NCI-H128 (cell line): ENCODE measurements at regions not wholly inside any gene's neighbourhood (a gene's known extent, or its start where the extent isn't known, plus 50 kb on each side); places are given as distances from the start of the nearest gene placed in this dataset.
"Not testable (repeated sequence)": the region's sequence is repeated elsewhere in the genome, so short reads cannot be mapped to it uniquely, and the experiment has no call there.

Experiments used
- DNase-seq: peaks from one replicate; lab custom pipeline; 2025; ENCODE audit not compliant: unreplicated experiment; lab: John Stamatoyannopoulos, UW

- no peak for DNase-seq
Measured at GRCh38 chr2:186348200-186348599, 137.9 kb upstream of the ZC3H15 start.

- DNase-seq = no peak
Measured at GRCh38 chr2:186349508-186349907, 136.6 kb upstream of the ZC3H15 start.

- DNase-seq = not testable (repeated sequence)
Measured at GRCh38 chr2:186354160-186354559, 131.9 kb upstream of the ZC3H15 start.

DNA sequence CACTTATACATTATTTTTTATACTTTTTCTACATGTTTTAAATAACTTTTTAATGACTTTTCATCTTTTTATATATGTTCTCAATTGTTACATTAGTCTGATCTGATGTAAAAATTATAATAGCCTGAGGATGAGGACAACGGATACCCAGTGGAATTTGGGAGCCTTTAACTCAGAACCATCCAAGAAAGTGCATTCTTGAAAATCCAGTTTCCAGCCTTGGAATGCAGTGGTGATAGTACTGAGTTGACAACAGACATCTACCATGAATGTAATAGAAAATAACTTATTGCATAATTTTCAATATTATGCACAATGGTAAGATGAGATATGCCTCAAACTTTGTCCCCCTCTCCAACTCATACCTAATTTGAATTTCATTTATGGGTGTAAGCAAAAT is 120.7 kb upstream of the ZC3H15 start:
- no peak for DNase-seq

GRCh38 chr2:186379052-186379451 is 107.0 kb upstream of the ZC3H15 start:
- no peak for DNase-seq

GRCh38 chr2:186380805-186381204 is 105.3 kb upstream of the ZC3H15 start:
- no peak for DNase-seq

- DNase-seq = no peak
Measured at GRCh38 chr2:186381573-186381972, 104.5 kb upstream of the ZC3H15 start.

DNA sequence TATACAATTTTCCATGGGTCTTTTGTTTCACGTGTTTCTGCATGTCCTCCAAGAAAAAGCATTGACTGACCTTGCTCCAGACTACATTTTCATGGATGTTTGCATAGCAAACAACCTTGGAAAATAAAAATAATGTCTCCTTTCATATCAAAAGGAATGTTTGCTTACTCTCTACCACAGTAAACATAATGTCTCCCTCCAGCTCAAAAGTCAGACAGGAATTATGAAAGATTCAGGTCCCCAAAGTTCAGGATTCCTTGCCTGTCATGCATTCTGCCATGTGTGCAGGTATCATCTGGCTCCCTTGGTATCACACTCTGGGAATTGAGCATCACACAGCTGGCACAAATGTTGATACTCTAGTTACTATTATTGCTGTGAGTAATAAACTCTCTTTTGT is 103.1 kb upstream of the ZC3H15 start:
- no peak for DNase-seq

GRCh38 chr2:186384226-186384625 is 101.8 kb upstream of the ZC3H15 start:
- no peak for DNase-seq

DNA sequence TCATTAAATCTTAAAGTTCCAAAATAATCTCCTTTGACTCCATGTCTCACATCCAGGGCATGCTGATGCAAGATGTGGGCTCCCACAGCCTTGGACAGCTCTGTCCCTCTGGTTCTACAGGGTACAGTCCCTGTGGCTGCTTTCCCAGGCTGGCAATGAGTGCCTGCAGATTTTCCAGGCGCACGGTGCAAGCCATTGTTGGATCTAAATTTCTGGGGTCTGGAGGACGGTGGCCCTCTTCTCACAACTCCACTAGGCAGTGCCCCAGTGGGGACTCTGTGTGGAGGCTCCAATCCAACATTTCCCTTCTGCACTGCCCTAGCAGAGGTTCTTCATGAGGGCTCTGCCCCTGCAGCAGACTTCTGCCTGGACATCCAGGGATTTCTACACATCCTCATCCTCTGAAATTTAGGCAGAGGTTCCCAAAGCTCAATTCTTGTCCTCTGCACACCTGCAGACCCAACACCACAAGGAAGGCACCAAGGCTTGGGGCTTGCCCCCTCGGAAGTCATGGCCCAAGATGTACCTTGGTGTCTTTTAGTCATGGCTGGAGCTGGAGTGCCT is 100.3 kb upstream of the ZC3H15 start:
- DNase-seq = not testable (repeated sequence)

- DNase-seq = no peak
Measured at GRCh38 chr2:186399082-186399644, 86.9 kb upstream of the ZC3H15 start.

DNA sequence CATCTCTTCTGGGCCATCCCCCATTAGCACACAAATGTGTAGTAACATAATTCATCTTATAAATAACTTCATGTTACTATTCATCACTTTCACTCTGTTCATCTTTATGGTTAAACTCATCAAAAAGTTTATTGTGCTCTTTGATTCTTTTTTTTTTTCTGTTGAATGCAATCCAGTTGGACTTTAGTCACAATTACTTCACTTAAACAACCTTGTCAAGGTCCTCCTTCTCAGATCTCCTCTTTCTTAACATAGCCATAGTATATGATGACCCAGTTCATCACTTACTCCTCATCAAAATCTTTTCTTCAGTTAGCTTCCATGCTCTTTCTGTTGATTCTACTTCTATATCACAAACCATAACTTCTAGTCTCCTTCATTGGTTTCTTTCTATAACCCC is 80.2 kb upstream of the ZC3H15 start:
- DNase-seq = no peak

GRCh38 chr2:186407611-186408010 is 78.4 kb upstream of the ZC3H15 start:
- DNase-seq = no peak

DNA sequence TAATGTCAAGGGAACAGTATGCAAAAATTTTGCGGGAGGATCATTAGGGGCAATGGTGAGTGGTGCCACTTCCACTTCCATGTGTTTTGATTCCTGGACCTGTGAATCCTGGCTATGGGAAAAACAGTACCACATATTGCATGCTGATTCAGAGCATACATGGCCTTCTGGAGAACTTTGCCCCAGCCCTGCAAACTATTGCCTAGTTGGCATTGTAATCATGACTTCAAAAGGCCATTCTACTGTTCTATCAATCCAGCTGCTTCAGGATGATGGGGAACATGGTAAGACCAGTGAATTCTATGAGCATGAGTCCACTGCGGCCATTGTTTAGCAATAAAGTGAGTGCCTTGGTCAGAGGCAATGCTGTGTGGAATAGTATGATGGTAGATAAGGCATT is 75.3 kb upstream of the ZC3H15 start:
- no peak for DNase-seq

GRCh38 chr2:186422226-186422625 is 63.8 kb upstream of the ZC3H15 start:
- DNase-seq = no peak

DNA sequence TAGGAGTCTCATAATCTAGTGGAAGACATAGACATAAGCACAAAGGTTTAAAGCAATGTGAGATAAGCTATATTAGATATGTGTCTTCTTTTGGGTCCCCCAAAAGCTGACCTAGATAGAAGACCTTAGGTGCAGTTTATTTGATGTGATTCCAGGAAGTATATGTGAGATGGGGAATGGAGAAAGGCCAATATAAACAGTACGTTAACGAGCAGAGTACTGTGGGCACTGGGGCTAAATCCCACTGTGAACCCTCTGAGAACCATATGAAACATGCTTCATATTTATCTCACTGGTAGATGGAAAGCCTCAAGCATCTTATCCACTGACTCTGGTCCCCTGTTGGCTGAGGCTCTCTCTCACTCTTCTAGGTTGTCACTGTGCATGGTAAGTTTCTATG is 62.6 kb upstream of the ZC3H15 start:
- no peak for DNase-seq

- no peak for DNase-seq
Measured at GRCh38 chr2:186424265-186424664, 61.8 kb upstream of the ZC3H15 start.

DNA sequence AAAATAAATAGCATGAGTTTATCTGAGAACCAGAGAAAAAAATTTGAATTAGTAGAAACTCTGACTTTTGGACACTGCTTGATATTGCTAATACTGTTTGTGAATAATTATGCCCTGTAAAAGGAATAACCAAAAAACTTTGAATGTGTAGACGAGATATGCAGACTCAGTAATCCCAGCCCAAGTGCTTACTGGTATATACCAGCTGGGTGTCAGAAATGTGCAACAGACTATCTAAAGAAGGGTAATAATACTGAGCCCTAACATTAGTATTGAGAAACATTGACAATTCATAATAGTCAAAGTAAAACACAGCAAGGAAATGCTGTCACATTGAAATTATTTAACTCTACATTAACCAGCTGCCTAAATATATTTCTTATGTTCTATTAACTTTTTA is 60.5 kb upstream of the ZC3H15 start:
- DNase-seq = no peak

DNA sequence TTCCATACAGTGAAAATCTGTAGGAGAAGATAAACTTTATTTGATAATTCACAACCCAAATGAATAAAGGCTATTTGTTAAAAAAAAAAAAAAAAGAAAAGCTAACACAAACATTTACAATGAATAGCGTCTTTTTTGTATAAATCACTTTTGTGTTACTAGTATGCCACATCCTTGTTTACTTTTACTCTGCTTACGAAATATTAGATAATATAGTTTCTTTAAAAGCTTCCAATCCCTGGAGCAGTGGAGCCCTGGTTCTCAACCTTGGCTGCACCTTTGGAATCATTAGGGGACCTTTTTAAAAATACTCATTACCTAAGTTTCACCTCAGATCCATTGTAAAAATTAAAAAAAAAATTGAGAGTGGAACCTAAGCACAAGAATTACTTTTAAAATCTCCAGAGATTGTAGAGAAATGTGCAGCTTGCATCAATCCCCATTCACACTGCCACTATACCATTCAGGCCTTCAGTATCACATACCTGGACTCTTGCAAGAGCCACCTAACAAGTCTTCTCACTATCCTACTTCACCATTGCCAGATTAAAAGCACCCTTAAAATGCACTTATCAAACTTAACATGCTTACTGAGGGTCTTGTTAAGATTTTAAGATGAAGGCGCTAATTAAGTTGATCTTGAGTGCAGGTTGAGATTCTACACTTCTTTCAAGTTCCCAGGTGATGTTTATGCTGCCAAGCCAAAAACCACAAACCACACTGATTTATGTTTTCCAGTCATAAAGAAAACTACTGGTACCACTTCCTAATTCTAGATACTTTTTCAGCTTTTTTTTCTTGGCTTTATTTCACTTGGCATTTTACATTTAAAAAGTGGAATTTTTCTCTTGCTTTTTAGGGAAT is 59.7 kb upstream of the ZC3H15 start:
- no peak for DNase-seq

- not testable (repeated sequence) for DNase-seq
Measured at GRCh38 chr2:186427017-186427350, 59.1 kb upstream of the ZC3H15 start.

GRCh38 chr2:186427970-186428369 is 58.1 kb upstream of the ZC3H15 start:
- DNase-seq = no peak

GRCh38 chr2:186429104-186429503 is 57.0 kb upstream of the ZC3H15 start:
- no peak for DNase-seq

- DNase-seq = no peak
Measured at GRCh38 chr2:186431306-186431705, 54.8 kb upstream of the ZC3H15 start.
